Naive thymus-derived CD4-positive, alpha-beta T cell (primary cell): ENCODE measurements at regions not wholly inside any gene's neighbourhood (a gene's known extent, or its start where the extent isn't known, plus 50 kb on each side); places are given as distances from the start of the nearest gene placed in this dataset.
A peak's percentile ranks its signal among the peaks of the same experiment; 100 is the strongest.

Experiments
- ATAC-seq: fragments of 150-1000 bp; cut with Tn5 transposase; 2 replicates; pipeline ENCODE4 v1.10.0; 2021; ENCODE audit warnings: mild to moderate bottlenecking, moderate library complexity
- CTCF ChIA-PET: fragments of 350-600 bp; sonication (Branson Sonifier 250); formaldehyde crosslinking; loops from one replicate; lab custom pipeline; 2021; ENCODE audit warnings: antibody characterized with exemption; lab: Charles Lee
- POLR2A ChIA-PET: fragments of 350-600 bp; sonication (Branson Sonifier 250); formaldehyde crosslinking; loops from one replicate; lab custom pipeline; 2021; ENCODE audit warnings: antibody characterized with exemption, inconsistent platforms; lab: Charles Lee
- DNase-seq, 9 donors: peaks; one replicate each; pipeline versions ENCODE4 v3.0.0 to v3.0.0-alpha.2; 2020 to 2022; ENCODE audit warnings: mixed read lengths in 1 of 9
- H3K27ac ChIP-seq: one replicate; pipeline ENCODE4 v1.7.0; 2013; ENCODE audit warnings: mild to moderate bottlenecking, low read depth, low read length, moderate library complexity
- H3K27me3 ChIP-seq, 2 donors: one replicate each; pipeline ENCODE4 v1.7.0; 2013; ENCODE audit warnings: low read length in 2 of 2, mild to moderate bottlenecking in 2 of 2, moderate library complexity in 2 of 2; ENCODE audit not compliant: control insufficient read depth in 2 of 2, insufficient read depth in 2 of 2
- H3K36me3 ChIP-seq, 3 experiments: 1 replicate in 2 of 3; 2 replicates in 1 of 3; pipeline ENCODE4 v1.7.0; 2013; ENCODE audit warnings: low read length in 3 of 3, mild to moderate bottlenecking in 3 of 3, moderate library complexity in 1 of 3; ENCODE audit not compliant: insufficient read depth in 3 of 3, control insufficient read depth in 2 of 3
- H3K4me1 ChIP-seq, 2 donors: one replicate each; pipeline ENCODE4 v1.7.0; 2013; ENCODE audit warnings: low read length in 2 of 2, mild to moderate bottlenecking in 2 of 2, moderate library complexity in 1 of 2; ENCODE audit not compliant: control insufficient read depth in 2 of 2, insufficient read depth in 2 of 2
- H3K4me3 ChIP-seq: 2 replicates; pipeline ENCODE4 v1.7.0; 2013; ENCODE audit warnings: mild to moderate bottlenecking, low read length
- H3K9me3 ChIP-seq, 3 experiments: 1 replicate in 2 of 3; 2 replicates in 1 of 3; pipeline ENCODE4 v1.7.0; 2013; ENCODE audit warnings: low read length in 3 of 3; ENCODE audit not compliant: control insufficient read depth in 2 of 3
- H3K27ac Mint-ChIP-seq, 9 donors: one replicate each; pipeline ENCODE4 v1.8.0; 2020 to 2022; ENCODE audit warnings: mixed read lengths in 9 of 9, mild to moderate bottlenecking in 8 of 9, moderate library complexity in 5 of 9, inconsistent platforms in 2 of 9
- H3K27me3 Mint-ChIP-seq, 5 donors: one replicate each; pipeline ENCODE4 v1.8.0; 2021 to 2022; ENCODE audit warnings: mixed read lengths in 5 of 5, mild to moderate bottlenecking in 1 of 5
- H3K36me3 Mint-ChIP-seq, 5 donors: one replicate each; pipeline ENCODE4 v1.8.0; 2020 to 2022; ENCODE audit warnings: mixed read lengths in 5 of 5, mild to moderate bottlenecking in 3 of 5, inconsistent platforms in 1 of 5
- H3K4me1 Mint-ChIP-seq, 7 donors: one replicate each; pipeline ENCODE4 v1.8.0; 2020 to 2022; ENCODE audit warnings: mixed read lengths in 7 of 7, mild to moderate bottlenecking in 3 of 7, inconsistent platforms in 1 of 7
- H3K4me3 Mint-ChIP-seq, 10 donors: one replicate each; pipeline ENCODE4 v1.8.0; 2020 to 2022; ENCODE audit warnings: mild to moderate bottlenecking in 10 of 10, mixed read lengths in 10 of 10, moderate library complexity in 6 of 10, inconsistent platforms in 2 of 10
- H3K9me3 Mint-ChIP-seq, 11 donors: one replicate each; pipeline ENCODE4 v1.8.0; 2020 to 2022; ENCODE audit warnings: mixed read lengths in 11 of 11, mild to moderate bottlenecking in 4 of 11, inconsistent platforms in 1 of 11, moderate library complexity in 1 of 11
- intact Hi-C, 2 donors: fragments of 100-400 bp; cut with micrococcal nuclease; formaldehyde crosslinking; loops; one replicate each; pipeline ENCODE4 v1.15.1; 2023

- peaks cover 0 to 3% (median 0%) of the 10 kb centered on the region in 5 donors for H3K36me3 Mint-ChIP-seq
- DNase-seq: no peak
- ChIA-PET POLR2A (no interaction called here), CTCF (no interaction called here)
- Histone ChIP-seq H3K4me1 (no peaks in the 10 kb centered on the region), H3K27ac (no peak overlapping the region), H3K9me3 (no peaks in the 10 kb centered on the region), H3K36me3 (no peaks in the 10 kb centered on the region), H3K27me3 (no peaks in the 10 kb centered on the region), H3K4me3 (no peak overlapping the region)
- intact Hi-C loops: no loop called here
- H3K4me1 Mint-ChIP-seq: no peaks in the 10 kb centered on the region
- no peak overlapping the region for H3K4me3 Mint-ChIP-seq
- peaks cover 0 to 31% (median 4%) of the 10 kb centered on the region in 5 donors for H3K27me3 Mint-ChIP-seq
- no peak for ATAC-seq
- peaks cover 0 to 8% (median 0%) of the 10 kb centered on the region in 11 donors for H3K9me3 Mint-ChIP-seq
- no peak overlapping the region for H3K27ac Mint-ChIP-seq
Measured at GRCh38 chr9:1354086-1354485, 303.9 kb downstream of the DMRT2 start.

GRCh38 chr9:1354606-1355005 is 304.4 kb downstream of the DMRT2 start:
- Histone ChIP-seq H3K4me3 (no peak overlapping the region), H3K4me1 (no peaks in the 10 kb centered on the region), H3K9me3 (no peaks in the 10 kb centered on the region), H3K27ac (no peak overlapping the region), H3K36me3 (no peaks in the 10 kb centered on the region), H3K27me3 (no peaks in the 10 kb centered on the region)
- peaks cover 0 to 3% (median 0%) of the 10 kb centered on the region in 5 donors for H3K36me3 Mint-ChIP-seq
- DNase-seq (no peak), ATAC-seq (no peak)
- H3K4me3 Mint-ChIP-seq: no peak overlapping the region
- no peak overlapping the region for H3K27ac Mint-ChIP-seq
- no peaks in the 10 kb centered on the region for H3K4me1 Mint-ChIP-seq
- intact Hi-C loops: no loop called here
- ChIA-PET CTCF (no interaction called here), POLR2A (no interaction called here)
- H3K27me3 Mint-ChIP-seq: peaks cover 0 to 35% (median 4%) of the 10 kb centered on the region in 5 donors
- peaks cover 0 to 8% (median 0%) of the 10 kb centered on the region in 11 donors for H3K9me3 Mint-ChIP-seq

GRCh38 chr9:1355656-1356055 is 305.5 kb downstream of the DMRT2 start:
- Histone ChIP-seq H3K9me3 (no peaks in the 10 kb centered on the region), H3K4me3 (no peak overlapping the region), H3K27me3 (no peaks in the 10 kb centered on the region), H3K4me1 (no peaks in the 10 kb centered on the region), H3K27ac (no peak overlapping the region), H3K36me3 (no peaks in the 10 kb centered on the region)
- ATAC-seq (no peak), DNase-seq (no peak)
- Mint-ChIP-seq H3K4me1 (no peaks in the 10 kb centered on the region), H3K36me3 (peaks cover 0 to 3% (median 0%) of the 10 kb centered on the region in 5 donors), H3K27ac (no peak overlapping the region), H3K9me3 (peaks cover 0 to 8% (median 0%) of the 10 kb centered on the region in 11 donors), H3K27me3 (peaks cover 0 to 38% (median 4%) of the 10 kb centered on the region in 5 donors), H3K4me3 (no peak overlapping the region)
- intact Hi-C loops: no loop called here
- ChIA-PET CTCF (no interaction called here), POLR2A (no interaction called here)

- intact Hi-C loops: no loop called here
- peaks cover 0 to 10% of the 10 kb centered on the region in 2 donors for H3K4me1 ChIP-seq
- H3K9me3 Mint-ChIP-seq: peaks cover 0 to 14% (median 2%) of the 10 kb centered on the region in 11 donors
- H3K4me1 Mint-ChIP-seq: peaks cover 2 to 14% (median 6%) of the 10 kb centered on the region in 7 donors
- H3K27ac ChIP-seq: no peak overlapping the region
- H3K4me3 ChIP-seq: no peak overlapping the region
- H3K36me3 Mint-ChIP-seq: peaks cover 0 to 24% (median 0%) of the 10 kb centered on the region in 5 donors
- CTCF ChIA-PET: interaction anchor here (0.6 kb wide), 1 partner anchor 584 kb away, joined by 4 read pairs; no protein-coding TSS in a partner anchor
- no peak for DNase-seq
- no peak for ATAC-seq
- H3K27ac Mint-ChIP-seq: no peak overlapping the region
- peaks cover 0 to 27% (median 0%) of the 10 kb centered on the region in 5 donors for H3K27me3 Mint-ChIP-seq
- POLR2A ChIA-PET: no interaction called here
- no peaks in the 10 kb centered on the region for H3K36me3 ChIP-seq
- no peaks in the 10 kb centered on the region for H3K9me3 ChIP-seq
- H3K27me3 ChIP-seq: no peaks in the 10 kb centered on the region
- no peak overlapping the region for H3K4me3 Mint-ChIP-seq
Measured at GRCh38 chr9:1362845-1363244, 312.7 kb downstream of the DMRT2 start.

GRCh38 chr9:1366276-1366675 is 316.1 kb downstream of the DMRT2 start:
- ChIA-PET POLR2A (no interaction called here), CTCF (no interaction called here)
- Mint-ChIP-seq H3K4me3 (peak overlapping the region in 6 of 10 donors; percentile 17 to 54 (median 30)), H3K36me3 (peaks cover 0 to 22% (median 0%) of the 10 kb centered on the region in 5 donors), H3K9me3 (peaks cover 0 to 10% (median 0%) of the 10 kb centered on the region in 11 donors), H3K27ac (peak overlapping the region in 6 of 9 donors; percentile 43 to 78 (median 68)), H3K4me1 (peaks cover 2 to 14% (median 6%) of the 10 kb centered on the region in 7 donors), H3K27me3 (peaks cover 0 to 10% (median 0%) of the 10 kb centered on the region in 5 donors)
- no peaks in the 10 kb centered on the region for H3K9me3 ChIP-seq
- H3K36me3 ChIP-seq: no peaks in the 10 kb centered on the region
- H3K4me1 ChIP-seq: peaks cover 0 to 10% of the 10 kb centered on the region in 2 donors
- intact Hi-C loops: no loop called here
- H3K4me3 ChIP-seq: no peak overlapping the region
- H3K27me3 ChIP-seq: no peaks in the 10 kb centered on the region
- peak; percentile 63 for ATAC-seq
- peak in 6 of 9 donors; percentile 11 to 53 (median 26) for DNase-seq
- H3K27ac ChIP-seq: no peak overlapping the region

GRCh38 chr9:1369297-1369696 is 319.1 kb downstream of the DMRT2 start:
- DNase-seq (no peak), ATAC-seq (no peak)
- H3K4me1 ChIP-seq: peaks cover 0 to 10% of the 10 kb centered on the region in 2 donors
- no peaks in the 10 kb centered on the region for H3K27me3 ChIP-seq
- no peak overlapping the region for H3K4me3 ChIP-seq
- ChIA-PET POLR2A (no interaction called here), CTCF (no interaction called here)
- Mint-ChIP-seq H3K4me1 (peaks cover 2 to 14% (median 6%) of the 10 kb centered on the region in 7 donors), H3K36me3 (peaks cover 0 to 5% (median 0%) of the 10 kb centered on the region in 5 donors), H3K9me3 (peaks cover 0 to 7% (median 0%) of the 10 kb centered on the region in 11 donors), H3K27ac (no peak overlapping the region), H3K27me3 (peaks cover 0 to 22% (median 0%) of the 10 kb centered on the region in 5 donors), H3K4me3 (no peak overlapping the region)
- no peak overlapping the region for H3K27ac ChIP-seq
- intact Hi-C loops: no loop called here
- H3K36me3 ChIP-seq: no peaks in the 10 kb centered on the region
- no peaks in the 10 kb centered on the region for H3K9me3 ChIP-seq

GRCh38 chr9:1373445-1373844 is 323.3 kb downstream of the DMRT2 start:
- CTCF ChIA-PET: no interaction called here
- DNase-seq (no peak), ATAC-seq (no peak)
- Mint-ChIP-seq H3K4me1 (peaks cover 0 to 12% (median 0%) of the 10 kb centered on the region in 7 donors), H3K27ac (no peak overlapping the region), H3K4me3 (no peak overlapping the region), H3K27me3 (peaks cover 0 to 45% (median 0%) of the 10 kb centered on the region in 5 donors), H3K36me3 (no peaks in the 10 kb centered on the region), H3K9me3 (peaks cover 0 to 4% (median 0%) of the 10 kb centered on the region in 11 donors)
- no peaks in the 10 kb centered on the region for H3K4me1 ChIP-seq
- POLR2A ChIA-PET: no interaction called here
- intact Hi-C loops: no loop called here
- no peak overlapping the region for H3K4me3 ChIP-seq
- H3K27me3 ChIP-seq: no peaks in the 10 kb centered on the region
- no peak overlapping the region for H3K27ac ChIP-seq
- no peaks in the 10 kb centered on the region for H3K36me3 ChIP-seq
- H3K9me3 ChIP-seq: no peaks in the 10 kb centered on the region
